PC-9 (cell line): ENCODE measurements at regions not wholly inside any gene's neighbourhood (a gene's known extent, or its start where the extent isn't known, plus 50 kb on each side); places are given as distances from the start of the nearest gene placed in this dataset.

Source experiments
- EZH2 ChIP-seq: fragments of 200-600 bp; sonication (generic); IDR thresholded peaks from 2 replicates; pipeline ENCODE4 v1.8.0; 2017; ENCODE audit warnings: antibody characterized with exemption, low read depth
- TF ChIP-seq, protein P1 (sequence below): fragments of 200-600 bp; sonication (generic); conservative IDR thresholded peaks from 2 replicates; pipeline ENCODE4 v1.6.1; 2017; ENCODE audit warnings: mixed run types, antibody characterized with exemption, mild to moderate bottlenecking, moderate library complexity

GRCh38 chr2:8424997-8425900 lies 256.6 kb upstream of the ID2 start:
- TF ChIP-seq, protein P1, sequence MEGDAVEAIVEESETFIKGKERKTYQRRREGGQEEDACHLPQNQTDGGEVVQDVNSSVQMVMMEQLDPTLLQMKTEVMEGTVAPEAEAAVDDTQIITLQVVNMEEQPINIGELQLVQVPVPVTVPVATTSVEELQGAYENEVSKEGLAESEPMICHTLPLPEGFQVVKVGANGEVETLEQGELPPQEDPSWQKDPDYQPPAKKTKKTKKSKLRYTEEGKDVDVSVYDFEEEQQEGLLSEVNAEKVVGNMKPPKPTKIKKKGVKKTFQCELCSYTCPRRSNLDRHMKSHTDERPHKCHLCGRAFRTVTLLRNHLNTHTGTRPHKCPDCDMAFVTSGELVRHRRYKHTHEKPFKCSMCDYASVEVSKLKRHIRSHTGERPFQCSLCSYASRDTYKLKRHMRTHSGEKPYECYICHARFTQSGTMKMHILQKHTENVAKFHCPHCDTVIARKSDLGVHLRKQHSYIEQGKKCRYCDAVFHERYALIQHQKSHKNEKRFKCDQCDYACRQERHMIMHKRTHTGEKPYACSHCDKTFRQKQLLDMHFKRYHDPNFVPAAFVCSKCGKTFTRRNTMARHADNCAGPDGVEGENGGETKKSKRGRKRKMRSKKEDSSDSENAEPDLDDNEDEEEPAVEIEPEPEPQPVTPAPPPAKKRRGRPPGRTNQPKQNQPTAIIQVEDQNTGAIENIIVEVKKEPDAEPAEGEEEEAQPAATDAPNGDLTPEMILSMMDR = no peak
- no peak for TF ChIP-seq EZH2
